ENCODE measurements at regions not wholly inside any gene's neighbourhood (a gene's known extent, or its start where the extent isn't known, plus 50 kb on each side); places are given as distances from the start of the nearest gene placed in this dataset.

- no peak for TF ChIP-seq CTCF (IDR thresholded peaks at IDR 0.05)
These were observed 255.0 kb upstream of the TAS2R1 start for GRCh38 chr5:9885164-9885563.

- no peak for TF ChIP-seq CTCF (IDR thresholded peaks at IDR 0.05)
These were observed 248.1 kb upstream of the TAS2R1 start for GRCh38 chr5:9878206-9878605.

DNA sequence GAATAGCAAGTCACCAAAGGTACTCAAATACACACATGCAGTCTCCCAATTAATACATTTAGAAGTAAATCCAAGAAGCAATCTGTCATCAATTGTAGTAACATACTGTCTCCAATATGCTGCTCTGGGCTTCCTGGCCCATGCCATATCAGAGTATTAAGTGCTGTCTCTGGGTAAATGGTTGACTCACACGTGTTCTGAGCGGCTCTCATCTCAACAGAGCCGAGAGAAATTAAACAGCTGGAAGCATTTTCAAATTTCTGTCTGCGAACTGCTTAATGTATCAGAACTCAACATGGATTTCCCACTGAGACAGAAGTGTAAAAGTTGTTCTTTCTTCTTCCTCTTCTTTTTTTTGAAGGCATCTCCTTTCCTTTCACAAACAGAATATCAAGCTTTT lies 247.3 kb upstream of the TAS2R1 start:
- no peak for TF ChIP-seq CTCF (IDR thresholded peaks at IDR 0.05)

GRCh38 chr5:9876451-9876850 lies 246.3 kb upstream of the TAS2R1 start:
- TF ChIP-seq CTCF (IDR thresholded peaks at IDR 0.05) = no peak

DNA sequence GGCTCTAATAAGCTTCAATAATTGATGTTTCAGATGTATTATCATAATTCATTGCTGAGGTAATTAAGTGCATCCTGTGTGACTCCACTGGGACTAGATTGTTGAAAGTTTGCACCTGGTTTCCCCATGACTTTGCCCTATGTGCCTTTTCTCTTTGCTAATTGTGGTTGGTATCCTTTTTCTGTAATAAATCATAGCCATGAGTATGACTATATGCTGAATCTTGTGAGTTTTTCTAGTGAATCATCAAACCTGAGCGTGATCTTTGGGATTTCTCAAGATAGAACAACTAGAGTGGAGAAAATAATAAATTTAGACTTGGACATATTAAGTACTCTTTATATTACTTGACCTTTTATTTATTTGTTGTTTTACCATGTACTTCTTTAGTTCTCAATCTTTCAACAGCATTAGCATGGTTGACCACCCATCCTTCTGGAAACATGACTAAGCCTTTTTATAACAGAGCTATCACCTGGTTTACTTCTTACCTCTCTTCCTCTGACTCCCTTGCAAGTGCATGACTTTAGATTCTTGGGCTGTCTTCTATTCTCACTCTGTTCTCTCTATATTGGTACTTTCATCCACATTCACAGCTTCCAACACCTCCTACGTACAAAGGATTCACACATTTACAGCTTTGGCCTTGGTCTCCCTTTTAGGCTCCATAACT lies 239.6 kb upstream of the TAS2R1 start:
- no peak for TF ChIP-seq CTCF (IDR thresholded peaks at IDR 0.05)

- TF ChIP-seq CTCF (IDR thresholded peaks at IDR 0.05) = no peak
These were observed 235.4 kb upstream of the TAS2R1 start for GRCh38 chr5:9865574-9865973.

DNA sequence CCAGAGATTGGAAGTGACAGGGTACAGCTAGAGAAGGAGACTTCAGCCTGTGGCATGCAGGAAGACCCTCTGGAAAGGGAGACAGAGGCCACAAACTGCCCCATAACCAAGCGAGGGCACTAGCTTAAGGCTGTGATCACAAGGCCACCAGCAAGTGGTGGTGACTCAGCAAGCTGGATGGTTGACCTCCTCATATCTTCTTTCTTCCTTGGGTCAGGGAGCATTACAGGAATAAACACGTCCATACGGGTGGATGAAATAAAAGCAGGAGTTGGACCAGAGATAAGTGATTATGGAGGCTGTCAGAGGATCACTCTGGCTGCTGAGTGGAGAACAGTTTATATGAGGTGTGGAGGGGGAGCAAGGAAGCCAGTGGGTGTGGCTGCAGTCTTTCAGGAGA lies 234.6 kb upstream of the TAS2R1 start:
- TF ChIP-seq CTCF (IDR thresholded peaks at IDR 0.05) = no peak

DNA sequence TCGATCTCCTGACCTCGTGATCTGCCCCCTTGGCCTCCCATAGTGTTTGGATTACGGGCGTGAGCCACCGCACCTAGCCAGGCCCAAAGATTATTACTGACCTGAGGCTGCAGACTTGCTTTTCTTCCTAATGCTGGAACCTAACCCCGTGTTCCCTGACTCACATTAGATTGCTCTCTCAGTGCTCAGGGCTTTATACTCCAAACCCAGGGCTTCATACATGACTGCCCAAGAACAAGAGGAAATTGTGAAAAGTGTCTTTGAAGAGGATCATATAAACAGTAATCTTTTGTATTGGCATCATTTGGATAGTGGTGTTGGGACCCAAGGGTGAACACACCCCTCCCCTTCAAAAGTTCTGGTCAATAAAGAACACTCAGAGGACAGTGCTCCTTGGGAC lies 233.3 kb upstream of the TAS2R1 start:
- TF ChIP-seq CTCF (IDR thresholded peaks at IDR 0.05) = no peak

Measured in LNCAP (cell line).